ENCODE measurements at regions not wholly inside any gene's neighbourhood (a gene's known extent, or its start where the extent isn't known, plus 50 kb on each side); places are given as distances from the start of the nearest gene placed in this dataset.

DNA sequence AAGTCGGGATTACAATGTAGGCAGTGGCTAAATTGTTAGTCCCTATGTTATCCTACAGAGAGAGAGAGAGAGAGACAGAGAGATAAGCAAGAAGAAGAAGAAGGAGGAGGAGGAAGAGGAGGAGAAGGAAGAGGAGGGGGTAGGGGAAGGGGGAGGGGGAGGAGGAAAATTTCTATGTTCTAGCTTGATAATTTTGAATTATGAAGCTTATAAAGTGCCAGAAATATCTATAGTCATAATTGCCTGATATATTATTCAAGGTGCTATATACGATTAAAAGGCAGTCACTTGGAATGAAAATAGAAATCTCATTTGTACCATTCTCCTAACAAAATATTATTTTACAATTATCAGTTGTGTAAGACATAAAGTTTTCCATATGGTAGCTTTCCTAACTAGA, 122.4 kb upstream of the PRR32 start:
- BruUV-seq (replicated peaks), result no TSS peak
- Histone ChIP-seq H3K9me3 (ENCODE audit: low read length) (no peaks in the 10 kb centered on the region), H3K27me3 (ENCODE audit: low read length) (no peaks in the 10 kb centered on the region), H3K9ac (ENCODE audit: low read length) (no peak overlapping the region), H2AFZ (ENCODE audit: low read length) (no peak overlapping the region), H3K27ac (ENCODE audit: low read length) (no peak overlapping the region), H3K9me2 (replicated peaks; ENCODE audit: low read length) (no peaks in the 10 kb centered on the region), H3K4me3 (ENCODE audit: low read length) (no peak overlapping the region), H4K20me1 (ENCODE audit: low read length) (no peaks in the 10 kb centered on the region), H3K79me2 (ENCODE audit: low read length) (no peaks in the 10 kb centered on the region), H3K36me3 (ENCODE audit: low read depth, low read length) (no peaks in the 10 kb centered on the region), H3K4me2 (ENCODE audit: low read length) (no peak overlapping the region), H3K4me1 (ENCODE audit: insufficient read depth, low read length) (no peaks in the 10 kb centered on the region), H3F3A (ENCODE audit: low read length, unreplicated experiment) (no peaks in the 10 kb centered on the region)
- DNase-seq, result no peak
- ChIA-PET POLR2A (ENCODE audit: unreplicated experiment) (no interaction called here), CTCF (no interaction called here)
- TF ChIP-seq EZH2 (IDR thresholded peaks at IDR 0.05; ENCODE audit: low read length, unreplicated experiment), result no peak
- TF ChIP-seq EZH2phosphoT487 (IDR thresholded peaks at IDR 0.05; ENCODE audit: borderline replicate concordance, low read length), result no peak
- TF ChIP-seq CTCF (conservative IDR thresholded peaks at IDR 0.05; ENCODE audit: low read depth, low read length), result no peak
- ATAC-seq, result no peak
- intact Hi-C loops (cut with micrococcal nuclease), result no loop called here

GRCh38 chrX:126701380-126701779, 118.1 kb upstream of the PRR32 start:
- ATAC-seq, result no peak
- no peaks in the 10 kb centered on the region for H3K9me3 ChIP-seq (ENCODE audit: low read length)
- no peaks in the 10 kb centered on the region for H3K79me2 ChIP-seq (ENCODE audit: low read length)
- intact Hi-C loops (cut with micrococcal nuclease), result no loop called here
- CTCF ChIA-PET, result no interaction called here
- no peak for TF ChIP-seq EZH2 (IDR thresholded peaks at IDR 0.05; ENCODE audit: low read length, unreplicated experiment)
- TF ChIP-seq CTCF (conservative IDR thresholded peaks at IDR 0.05; ENCODE audit: low read depth, low read length), result no peak
- TF ChIP-seq EZH2phosphoT487 (IDR thresholded peaks at IDR 0.05; ENCODE audit: borderline replicate concordance, low read length), result no peak
- H3K27ac ChIP-seq (ENCODE audit: low read length), result peak overlapping the region; percentile 13; the same call in 1 of the 2 replicates
- H3K27me3 ChIP-seq (ENCODE audit: low read length), result no peaks in the 10 kb centered on the region
- no peak overlapping the region for H3K4me2 ChIP-seq (ENCODE audit: low read length)
- H3K4me3 ChIP-seq (ENCODE audit: low read length), result no peak overlapping the region
- H4K20me1 ChIP-seq (ENCODE audit: low read length), result no peaks in the 10 kb centered on the region
- H3K4me1 ChIP-seq (ENCODE audit: insufficient read depth, low read length), result no peaks in the 10 kb centered on the region
- H2AFZ ChIP-seq (ENCODE audit: low read length), result no peak overlapping the region
- H3K9me2 ChIP-seq (replicated peaks; ENCODE audit: low read length), result no peaks in the 10 kb centered on the region
- peak; percentile 28 for DNase-seq
- no peak overlapping the region for H3K9ac ChIP-seq (ENCODE audit: low read length)
- no TSS peak for BruUV-seq (replicated peaks)
- POLR2A ChIA-PET (ENCODE audit: unreplicated experiment), result no interaction called here
- H3K36me3 ChIP-seq (ENCODE audit: low read depth, low read length), result no peaks in the 10 kb centered on the region
- no peaks in the 10 kb centered on the region for H3F3A ChIP-seq (ENCODE audit: low read length, unreplicated experiment)

DNA sequence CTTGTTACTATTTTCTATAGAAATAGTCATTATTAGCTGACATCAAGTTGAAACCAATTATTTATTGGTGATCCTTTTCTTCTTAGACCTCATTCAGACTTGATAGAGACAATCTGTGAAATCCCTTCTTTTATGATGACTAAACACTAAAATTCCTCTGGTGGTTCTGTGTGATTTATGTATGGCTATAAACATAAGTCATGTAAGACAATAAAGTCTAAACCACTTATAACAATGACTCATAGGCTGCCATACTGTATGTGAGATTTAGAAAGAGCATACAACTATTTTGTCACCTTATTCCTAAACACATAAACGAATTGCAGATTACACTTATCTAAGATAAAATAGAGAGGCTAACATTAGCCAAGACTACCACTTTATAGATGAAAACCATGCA, 101.1 kb upstream of the PRR32 start:
- no peak overlapping the region for H3K27ac ChIP-seq (ENCODE audit: low read length)
- H3K79me2 ChIP-seq (ENCODE audit: low read length), result no peaks in the 10 kb centered on the region
- no peaks in the 10 kb centered on the region for H3K27me3 ChIP-seq (ENCODE audit: low read length)
- no peak overlapping the region for H2AFZ ChIP-seq (ENCODE audit: low read length)
- no peaks in the 10 kb centered on the region for H4K20me1 ChIP-seq (ENCODE audit: low read length)
- no peak for TF ChIP-seq EZH2 (IDR thresholded peaks at IDR 0.05; ENCODE audit: low read length, unreplicated experiment)
- no peak for TF ChIP-seq EZH2phosphoT487 (IDR thresholded peaks at IDR 0.05; ENCODE audit: borderline replicate concordance, low read length)
- TF ChIP-seq CTCF (conservative IDR thresholded peaks at IDR 0.05; ENCODE audit: low read depth, low read length), result no peak
- peak; percentile 3 for DNase-seq
- intact Hi-C loops (cut with micrococcal nuclease), result no loop called here
- no peaks in the 10 kb centered on the region for H3F3A ChIP-seq (ENCODE audit: low read length, unreplicated experiment)
- H3K9me2 ChIP-seq (replicated peaks; ENCODE audit: low read length), result no peaks in the 10 kb centered on the region
- H3K36me3 ChIP-seq (ENCODE audit: low read depth, low read length), result no peaks in the 10 kb centered on the region
- no peak overlapping the region for H3K4me2 ChIP-seq (ENCODE audit: low read length)
- ATAC-seq, result no peak
- no peaks in the 10 kb centered on the region for H3K4me1 ChIP-seq (ENCODE audit: insufficient read depth, low read length)
- no peak overlapping the region for H3K9ac ChIP-seq (ENCODE audit: low read length)
- ChIA-PET CTCF (no interaction called here), POLR2A (ENCODE audit: unreplicated experiment) (no interaction called here)
- no TSS peak for BruUV-seq (replicated peaks)
- no peak overlapping the region for H3K4me3 ChIP-seq (ENCODE audit: low read length)
- H3K9me3 ChIP-seq (ENCODE audit: low read length), result no peaks in the 10 kb centered on the region
